Mesendoderm (in vitro differentiated cells): ENCODE measurements at regions not wholly inside any gene's neighbourhood (a gene's known extent, or its start where the extent isn't known, plus 50 kb on each side); places are given as distances from the start of the nearest gene placed in this dataset.

Experiments used
- DNase-seq: peaks from one replicate; pipeline ENCODE4 v3.0.0; 2013
- H2AK5ac ChIP-seq: 2 replicates; pipeline ENCODE4 v1.6.1; 2013; ENCODE audit warnings: low read length, inconsistent platforms
- H2BK120ac ChIP-seq: 2 replicates; pipeline ENCODE4 v1.6.1; 2013; ENCODE audit warnings: low read depth, mild to moderate bottlenecking, low read length, moderate library complexity, mixed read lengths
- H2BK15ac ChIP-seq: replicated peaks from 2 replicates; pipeline ENCODE4 v1.6.1; 2013; ENCODE audit warnings: low read depth, mild to moderate bottlenecking, moderate library complexity
- H2BK5ac ChIP-seq: 2 replicates; pipeline ENCODE4 v1.6.1; 2013; ENCODE audit warnings: low read length, inconsistent platforms
- H3K18ac ChIP-seq: 2 replicates; pipeline ENCODE4 v1.6.1; 2013; ENCODE audit warnings: mild to moderate bottlenecking, low read length, mixed read lengths
- H3K23ac ChIP-seq: one replicate; pipeline ENCODE4 v1.6.1; 2013; ENCODE audit warnings: low read length
- H3K27ac ChIP-seq: 2 replicates; pipeline ENCODE4 v1.5.1; 2013; ENCODE audit warnings: low read depth, mild to moderate bottlenecking, inconsistent platforms, low read length, moderate library complexity
- H3K27me3 ChIP-seq: 2 replicates; pipeline ENCODE4 v1.6.1; 2013; ENCODE audit warnings: low read length, control low read depth, mild to moderate bottlenecking, inconsistent platforms; ENCODE audit not compliant: insufficient read depth, poor library complexity
- H3K36me3 ChIP-seq: 2 replicates; pipeline ENCODE4 v1.6.1; 2013; ENCODE audit warnings: low read length, inconsistent platforms; ENCODE audit not compliant: control insufficient read depth, insufficient read depth
- H3K4ac ChIP-seq: one replicate; pipeline ENCODE4 v1.6.1; 2013; ENCODE audit warnings: low read depth, mild to moderate bottlenecking, low read length, moderate library complexity
- H3K4me1 ChIP-seq: 2 replicates; pipeline ENCODE4 v1.6.1; 2013; ENCODE audit warnings: low read depth, low read length, inconsistent platforms; ENCODE audit not compliant: control insufficient read depth
- H3K4me2 ChIP-seq: 2 replicates; pipeline ENCODE4 v1.6.1; 2013; ENCODE audit warnings: low read length
- H3K4me3 ChIP-seq: 2 replicates; pipeline ENCODE4 v1.5.1; 2013; ENCODE audit warnings: mild to moderate bottlenecking, low read length
- H3K56ac ChIP-seq: one replicate; pipeline ENCODE4 v1.6.1; 2013; ENCODE audit warnings: low read length
- H3K79me1 ChIP-seq: 2 replicates; pipeline ENCODE4 v1.6.1; 2013; ENCODE audit warnings: low read length, inconsistent platforms
- H3K79me2 ChIP-seq: 2 replicates; pipeline ENCODE4 v1.6.1; 2013; ENCODE audit warnings: mild to moderate bottlenecking, low read length; ENCODE audit not compliant: control insufficient read depth, insufficient read depth
- H3K9ac ChIP-seq: 2 replicates; pipeline ENCODE4 v1.6.1; 2013; ENCODE audit warnings: low read length, inconsistent platforms
- H4K5ac ChIP-seq: one replicate; pipeline ENCODE4 v1.6.1; 2013; ENCODE audit warnings: low read length
- H4K8ac ChIP-seq: one replicate; pipeline ENCODE4 v1.6.1; 2013; ENCODE audit warnings: low read depth, mild to moderate bottlenecking, control low read depth, low read length, moderate library complexity
- WGBS: extraction: QIAGEN DNeasy Blood & Tissue Kit; methylation state at CpG from one replicate; pipeline ENCODE4 v1.1.7; 2013; ENCODE audit warnings: low lambda C conversion rate, missing lambda C conversion rate; ENCODE audit not compliant: insufficient coverage; ENCODE audit errors: extremely low coverage; 5-methylcytosine and 5-hydroxymethylcytosine counted together

DNA sequence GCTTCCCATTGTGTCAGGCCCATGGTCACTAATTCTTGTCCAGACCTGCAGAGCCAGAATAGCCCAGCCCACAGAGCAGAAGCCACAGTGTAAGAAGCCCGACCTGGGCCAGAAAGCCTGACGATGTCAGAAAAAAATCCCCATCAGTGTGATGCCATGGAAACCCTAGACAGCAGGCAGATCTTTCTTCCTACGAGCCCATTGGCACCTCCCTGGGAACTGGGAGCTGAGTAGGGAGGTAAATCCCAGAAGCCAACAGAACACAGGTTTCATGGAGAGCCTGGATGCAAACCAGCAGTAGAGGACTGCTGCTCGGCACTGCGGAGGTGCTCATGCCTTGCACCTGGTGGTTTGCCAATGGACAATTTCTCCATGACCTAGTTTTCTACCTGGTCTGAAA lies 82.2 kb upstream of the SLC22A16 start:
- Histone ChIP-seq H3K36me3 (no peaks in the 10 kb centered on the region), H3K4me1 (no peaks in the 10 kb centered on the region), H4K8ac (no peak overlapping the region), H3K56ac (no peak overlapping the region), H3K23ac (no peak overlapping the region), H2BK120ac (no peak overlapping the region), H3K18ac (no peak overlapping the region), H3K9ac (no peak overlapping the region), H2BK5ac (no peak overlapping the region), H2BK15ac (no peak overlapping the region), H3K4ac (no peak overlapping the region), H3K79me2 (no peaks in the 10 kb centered on the region), H2AK5ac (no peak overlapping the region), H3K4me2 (no peak overlapping the region), H3K4me3 (no peak overlapping the region), H3K79me1 (no peaks in the 10 kb centered on the region), H3K27me3 (no peaks in the 10 kb centered on the region), H4K5ac (no peak overlapping the region), H3K27ac (no peak overlapping the region)
- DNase-seq = no peak
- WGBS = no CpG with 5 or more reads among the region's 5 CpGs

DNA sequence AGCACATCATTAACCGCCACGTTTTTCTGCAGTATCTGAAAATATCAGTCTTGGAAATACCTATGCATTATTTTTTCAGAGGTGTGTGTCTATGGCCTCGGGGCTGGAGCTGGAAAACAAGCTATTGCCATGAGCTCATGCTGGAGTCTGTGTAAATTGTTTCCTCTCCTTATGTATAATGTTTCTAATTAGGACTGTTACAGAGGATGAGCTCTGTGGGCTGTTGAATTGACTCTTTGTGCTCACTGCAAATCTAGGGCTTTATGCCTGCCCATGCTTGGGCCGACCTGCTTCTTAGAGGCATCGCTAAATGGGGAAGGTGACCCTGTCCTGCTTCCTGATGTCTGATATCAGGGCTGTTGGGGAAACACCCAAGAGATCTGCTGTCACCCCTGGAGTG lies 80.8 kb upstream of the SLC22A16 start:
- Histone ChIP-seq H3K23ac (no peak overlapping the region), H3K4me2 (no peak overlapping the region), H3K27ac (no peak overlapping the region), H3K4me3 (no peak overlapping the region), H2AK5ac (no peak overlapping the region), H3K4ac (no peak overlapping the region), H3K9ac (no peak overlapping the region), H4K8ac (no peak overlapping the region), H3K56ac (no peak overlapping the region), H3K18ac (no peak overlapping the region), H3K27me3 (no peaks in the 10 kb centered on the region), H2BK120ac (no peak overlapping the region), H3K79me2 (no peaks in the 10 kb centered on the region), H3K79me1 (no peaks in the 10 kb centered on the region), H2BK5ac (no peak overlapping the region), H2BK15ac (no peak overlapping the region), H4K5ac (no peak overlapping the region), H3K4me1 (no peaks in the 10 kb centered on the region), H3K36me3 (no peaks in the 10 kb centered on the region)
- no peak for DNase-seq
- no CpG with 5 or more reads among the region's 5 CpGs for WGBS

DNA sequence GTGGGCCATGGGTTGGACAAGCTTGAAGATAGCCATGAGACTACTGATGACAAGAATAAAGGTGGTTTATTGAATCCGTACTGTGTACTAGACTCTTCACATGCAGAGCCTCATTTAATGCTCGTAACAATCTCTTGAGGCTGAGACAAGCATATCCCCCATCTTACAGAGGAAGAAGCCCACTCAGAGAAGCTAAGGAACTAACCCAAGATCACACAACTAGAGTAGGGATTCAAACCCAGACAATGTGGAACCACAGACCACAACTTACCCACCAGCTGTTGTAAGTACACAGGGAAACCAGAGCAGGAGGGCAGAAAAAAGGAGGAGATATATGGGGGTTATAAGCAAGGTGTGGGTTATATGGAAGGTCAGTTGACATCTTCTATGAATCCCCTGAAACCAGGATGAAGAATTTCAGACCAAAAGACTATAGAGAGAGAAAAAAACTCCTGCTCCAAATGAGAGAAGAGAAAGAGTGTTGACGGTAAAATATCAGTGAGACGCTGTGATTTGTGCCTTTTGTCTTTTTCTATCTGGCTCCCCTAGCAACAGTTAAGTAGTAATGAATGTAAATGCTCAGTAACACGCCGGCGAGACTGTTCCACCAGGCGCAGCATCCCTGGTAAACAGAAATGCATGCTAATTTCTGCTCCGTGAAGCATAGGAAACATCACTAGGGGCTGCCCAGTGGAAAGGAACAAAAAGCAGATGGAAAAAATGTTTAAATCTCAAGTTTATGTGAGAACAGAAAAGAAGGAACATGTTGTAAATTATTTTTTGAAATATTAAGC lies 80.1 kb upstream of the SLC22A16 start:
- Histone ChIP-seq H3K56ac (no peak overlapping the region), H4K8ac (no peak overlapping the region), H3K79me2 (no peaks in the 10 kb centered on the region), H3K9ac (no peak overlapping the region), H3K18ac (no peak overlapping the region), H3K79me1 (no peaks in the 10 kb centered on the region), H3K27me3 (no peaks in the 10 kb centered on the region), H3K4ac (no peak overlapping the region), H2AK5ac (no peak overlapping the region), H3K36me3 (no peaks in the 10 kb centered on the region), H4K5ac (no peak overlapping the region), H2BK15ac (no peak overlapping the region), H3K23ac (no peak overlapping the region), H2BK5ac (no peak overlapping the region), H3K4me1 (no peaks in the 10 kb centered on the region), H3K27ac (no peak overlapping the region), H2BK120ac (no peak overlapping the region), H3K4me3 (no peak overlapping the region), H3K4me2 (no peak overlapping the region)
- DNase-seq = no peak
- no CpG with 5 or more reads among the region's 9 CpGs for WGBS

DNA sequence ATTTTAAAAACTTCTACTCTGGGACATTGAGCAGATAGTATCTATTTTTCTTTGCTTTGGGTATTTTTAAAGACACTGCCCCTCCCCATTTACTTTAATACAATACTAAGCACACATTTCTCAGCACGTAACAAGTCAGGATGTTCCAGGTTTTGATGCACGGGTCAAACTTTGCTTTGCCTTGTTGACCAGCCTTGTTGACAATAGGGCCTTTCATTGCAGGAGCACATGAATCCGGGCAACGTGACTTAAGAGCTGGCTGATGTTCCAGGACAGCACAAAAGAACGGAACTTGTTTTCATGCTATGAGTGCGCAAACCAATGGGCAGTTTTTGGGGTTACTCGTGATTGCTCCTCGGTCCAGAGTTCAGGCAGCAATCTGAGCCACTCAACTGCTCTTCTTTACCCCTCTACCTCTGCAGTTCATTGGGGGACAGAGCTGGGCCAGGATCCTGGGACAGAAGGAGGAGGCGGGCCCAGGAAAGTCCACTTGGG lies 78.6 kb upstream of the SLC22A16 start:
- H2AK5ac ChIP-seq = no peak overlapping the region
- no peak overlapping the region for H3K4me2 ChIP-seq
- no peak overlapping the region for H3K27ac ChIP-seq
- no peak overlapping the region for H3K23ac ChIP-seq
- H3K79me1 ChIP-seq = no peaks in the 10 kb centered on the region
- no peak overlapping the region for H3K4ac ChIP-seq
- no CpG with 5 or more reads among the region's 9 CpGs for WGBS
- no peak overlapping the region for H3K56ac ChIP-seq
- no peaks in the 10 kb centered on the region for H3K4me1 ChIP-seq
- H2BK15ac ChIP-seq = no peak overlapping the region
- no peak overlapping the region for H3K9ac ChIP-seq
- H4K8ac ChIP-seq = no peak overlapping the region
- no peak overlapping the region for H2BK120ac ChIP-seq
- H2BK5ac ChIP-seq = no peak overlapping the region
- H3K79me2 ChIP-seq = no peaks in the 10 kb centered on the region
- H3K4me3 ChIP-seq = no peak overlapping the region
- DNase-seq = no peak
- no peak overlapping the region for H3K18ac ChIP-seq
- H3K36me3 ChIP-seq = no peaks in the 10 kb centered on the region
- H3K27me3 ChIP-seq = no peaks in the 10 kb centered on the region
- H4K5ac ChIP-seq = no peak overlapping the region

DNA sequence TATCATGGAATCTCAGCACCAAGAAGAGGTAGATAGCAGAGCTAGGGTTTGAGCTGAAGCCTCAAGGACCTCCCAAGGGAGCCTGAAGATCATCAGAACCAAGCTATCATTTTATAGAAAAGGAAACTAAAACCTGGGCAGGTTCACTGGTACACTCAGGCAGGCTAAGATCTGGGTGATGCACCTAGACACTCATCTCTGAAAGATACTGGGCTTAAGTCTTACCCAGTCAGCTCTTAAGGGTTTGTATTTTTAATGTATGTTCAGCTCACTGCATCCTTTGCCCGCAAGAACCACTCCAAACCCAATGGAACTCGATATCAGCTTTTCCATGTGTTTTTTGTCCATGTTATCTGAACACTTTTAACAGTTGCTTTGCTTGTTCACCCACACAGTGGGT lies 78.0 kb upstream of the SLC22A16 start:
- no peaks in the 10 kb centered on the region for H3K4me1 ChIP-seq
- no peak overlapping the region for H3K18ac ChIP-seq
- DNase-seq = no peak
- no peak overlapping the region for H3K9ac ChIP-seq
- H3K79me1 ChIP-seq = no peaks in the 10 kb centered on the region
- H3K79me2 ChIP-seq = no peaks in the 10 kb centered on the region
- no CpG with 5 or more reads among the region's 2 CpGs for WGBS
- H2BK120ac ChIP-seq = no peak overlapping the region
- H3K4me3 ChIP-seq = no peak overlapping the region
- H4K8ac ChIP-seq = no peak overlapping the region
- no peaks in the 10 kb centered on the region for H3K36me3 ChIP-seq
- no peak overlapping the region for H3K23ac ChIP-seq
- no peak overlapping the region for H2BK5ac ChIP-seq
- H2BK15ac ChIP-seq = no peak overlapping the region
- H3K56ac ChIP-seq = no peak overlapping the region
- no peak overlapping the region for H4K5ac ChIP-seq
- no peaks in the 10 kb centered on the region for H3K27me3 ChIP-seq
- H3K4ac ChIP-seq = no peak overlapping the region
- H2AK5ac ChIP-seq = no peak overlapping the region
- no peak overlapping the region for H3K27ac ChIP-seq
- H3K4me2 ChIP-seq = no peak overlapping the region
